KG1 (cell line): ENCODE measurements at regions not wholly inside any gene's neighbourhood (a gene's known extent, or its start where the extent isn't known, plus 50 kb on each side); places are given as distances from the start of the nearest gene placed in this dataset.
"Not testable (repeated sequence)": the region's sequence is repeated elsewhere in the genome, so short reads cannot be mapped to it uniquely, and the experiment has no call there.

Source experiments
- DNase-seq: peaks from one replicate; lab custom pipeline; 2025; lab: John Stamatoyannopoulos, UW

- DNase-seq = no peak
Observed at GRCh38 chr4:11701966-11702725, 273.5 kb upstream of the HS3ST1 start.

- no peak for DNase-seq
Observed at GRCh38 chr4:11700751-11701226, 272.1 kb upstream of the HS3ST1 start.

GRCh38 chr4:11698846-11699590, 270.3 kb upstream of the HS3ST1 start:
- no peak for DNase-seq

GRCh38 chr4:11698033-11698432, 269.3 kb upstream of the HS3ST1 start:
- no peak for DNase-seq

- no peak for DNase-seq
Observed at GRCh38 chr4:11693693-11694092, 265.0 kb upstream of the HS3ST1 start.

- no peak for DNase-seq
Observed at GRCh38 chr4:11691236-11691635, 262.5 kb upstream of the HS3ST1 start.

- no peak for DNase-seq
Observed at GRCh38 chr4:11687727-11688126, 259.0 kb upstream of the HS3ST1 start.

- no peak for DNase-seq
Observed at GRCh38 chr4:11685481-11685880, 256.8 kb upstream of the HS3ST1 start.

GRCh38 chr4:11675051-11675800, 246.5 kb upstream of the HS3ST1 start:
- DNase-seq = no peak

- no peak for DNase-seq
Observed at GRCh38 chr4:11670304-11670703, 241.6 kb upstream of the HS3ST1 start.

GRCh38 chr4:11669156-11669555, 240.5 kb upstream of the HS3ST1 start:
- DNase-seq = no peak

GRCh38 chr4:11663114-11663513, 234.4 kb upstream of the HS3ST1 start:
- no peak for DNase-seq

GRCh38 chr4:11650801-11651596, 222.3 kb upstream of the HS3ST1 start:
- DNase-seq = no peak

- no peak for DNase-seq
Observed at GRCh38 chr4:11647433-11647832, 218.7 kb upstream of the HS3ST1 start.

GRCh38 chr4:11643081-11643480, 214.4 kb upstream of the HS3ST1 start:
- not testable (repeated sequence) for DNase-seq

GRCh38 chr4:11640584-11640983, 211.9 kb upstream of the HS3ST1 start:
- no peak for DNase-seq

- no peak for DNase-seq
Observed at GRCh38 chr4:11636551-11636950, 207.9 kb upstream of the HS3ST1 start.

- no peak for DNase-seq
Observed at GRCh38 chr4:11636031-11636430, 207.3 kb upstream of the HS3ST1 start.

- DNase-seq = no peak
Observed at GRCh38 chr4:11635342-11635741, 206.6 kb upstream of the HS3ST1 start.

- DNase-seq = no peak
Observed at GRCh38 chr4:11634283-11634682, 205.6 kb upstream of the HS3ST1 start.

- DNase-seq = no peak
Observed at GRCh38 chr4:11633430-11633829, 204.7 kb upstream of the HS3ST1 start.

GRCh38 chr4:11632483-11632882, 203.8 kb upstream of the HS3ST1 start:
- no peak for DNase-seq
